ENCODE measurements at regions not wholly inside any gene's neighbourhood (a gene's known extent, or its start where the extent isn't known, plus 50 kb on each side); places are given as distances from the start of the nearest gene placed in this dataset.

DNA sequence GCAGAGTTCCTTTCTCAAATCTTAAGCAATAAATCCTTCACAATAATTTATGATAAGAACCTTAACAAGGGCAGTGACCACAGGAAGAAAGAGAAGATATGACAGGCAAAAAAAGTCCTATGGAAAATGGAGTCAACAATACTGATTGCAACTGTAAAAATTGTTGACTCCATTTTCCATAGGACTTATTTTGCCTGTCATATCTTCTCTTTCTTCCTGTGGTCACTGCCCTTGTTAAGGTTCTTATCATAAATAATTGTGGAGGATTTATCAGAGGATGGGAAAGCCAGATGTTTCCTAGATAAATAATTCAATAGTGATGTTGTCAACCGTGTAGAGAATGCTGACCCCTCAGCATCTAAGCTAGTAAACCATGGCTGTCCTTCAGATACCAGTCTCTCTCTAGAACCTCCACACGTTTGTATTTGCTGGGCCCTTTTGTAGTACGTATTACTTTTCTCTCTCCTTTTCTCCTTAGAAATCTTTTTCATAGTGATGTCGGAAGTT lies 172.6 kb upstream of the BET1 start:
- no peak for TF ChIP-seq TAF1 (IDR thresholded peaks at IDR 0.05; ENCODE audit: borderline replicate concordance, insufficient read depth, low read length)
- TF ChIP-seq POLR2AphosphoS5 (IDR thresholded peaks at IDR 0.05; ENCODE audit: low read depth, low read length) = no peak
- no peak for TF ChIP-seq FOXP2 (optimal IDR thresholded peaks at IDR 0.05; ENCODE audit: borderline replicate concordance, extremely low read depth, extremely low read length, insufficient read depth)
- TF ChIP-seq, protein P1, sequence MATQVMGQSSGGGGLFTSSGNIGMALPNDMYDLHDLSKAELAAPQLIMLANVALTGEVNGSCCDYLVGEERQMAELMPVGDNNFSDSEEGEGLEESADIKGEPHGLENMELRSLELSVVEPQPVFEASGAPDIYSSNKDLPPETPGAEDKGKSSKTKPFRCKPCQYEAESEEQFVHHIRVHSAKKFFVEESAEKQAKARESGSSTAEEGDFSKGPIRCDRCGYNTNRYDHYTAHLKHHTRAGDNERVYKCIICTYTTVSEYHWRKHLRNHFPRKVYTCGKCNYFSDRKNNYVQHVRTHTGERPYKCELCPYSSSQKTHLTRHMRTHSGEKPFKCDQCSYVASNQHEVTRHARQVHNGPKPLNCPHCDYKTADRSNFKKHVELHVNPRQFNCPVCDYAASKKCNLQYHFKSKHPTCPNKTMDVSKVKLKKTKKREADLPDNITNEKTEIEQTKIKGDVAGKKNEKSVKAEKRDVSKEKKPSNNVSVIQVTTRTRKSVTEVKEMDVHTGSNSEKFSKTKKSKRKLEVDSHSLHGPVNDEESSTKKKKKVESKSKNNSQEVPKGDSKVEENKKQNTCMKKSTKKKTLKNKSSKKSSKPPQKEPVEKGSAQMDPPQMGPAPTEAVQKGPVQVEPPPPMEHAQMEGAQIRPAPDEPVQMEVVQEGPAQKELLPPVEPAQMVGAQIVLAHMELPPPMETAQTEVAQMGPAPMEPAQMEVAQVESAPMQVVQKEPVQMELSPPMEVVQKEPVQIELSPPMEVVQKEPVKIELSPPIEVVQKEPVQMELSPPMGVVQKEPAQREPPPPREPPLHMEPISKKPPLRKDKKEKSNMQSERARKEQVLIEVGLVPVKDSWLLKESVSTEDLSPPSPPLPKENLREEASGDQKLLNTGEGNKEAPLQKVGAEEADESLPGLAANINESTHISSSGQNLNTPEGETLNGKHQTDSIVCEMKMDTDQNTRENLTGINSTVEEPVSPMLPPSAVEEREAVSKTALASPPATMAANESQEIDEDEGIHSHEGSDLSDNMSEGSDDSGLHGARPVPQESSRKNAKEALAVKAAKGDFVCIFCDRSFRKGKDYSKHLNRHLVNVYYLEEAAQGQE (IDR thresholded peaks at IDR 0.05; ENCODE audit: insufficient read depth in 1 of 2, low read depth in 2 of 2, low read length in 2 of 2) = no peak
- no peak for TF ChIP-seq SIN3A (IDR thresholded peaks at IDR 0.05; ENCODE audit: borderline replicate concordance, insufficient read depth, low read length)

GRCh38 chr7:94177441-94177840 lies 173.3 kb upstream of the BET1 start:
- no peak for TF ChIP-seq SIN3A (IDR thresholded peaks at IDR 0.05; ENCODE audit: borderline replicate concordance, insufficient read depth, low read length)
- no peak for TF ChIP-seq FOXP2 (optimal IDR thresholded peaks at IDR 0.05; ENCODE audit: borderline replicate concordance, extremely low read depth, extremely low read length, insufficient read depth)
- TF ChIP-seq POLR2AphosphoS5 (IDR thresholded peaks at IDR 0.05; ENCODE audit: low read depth, low read length) = no peak

DNA sequence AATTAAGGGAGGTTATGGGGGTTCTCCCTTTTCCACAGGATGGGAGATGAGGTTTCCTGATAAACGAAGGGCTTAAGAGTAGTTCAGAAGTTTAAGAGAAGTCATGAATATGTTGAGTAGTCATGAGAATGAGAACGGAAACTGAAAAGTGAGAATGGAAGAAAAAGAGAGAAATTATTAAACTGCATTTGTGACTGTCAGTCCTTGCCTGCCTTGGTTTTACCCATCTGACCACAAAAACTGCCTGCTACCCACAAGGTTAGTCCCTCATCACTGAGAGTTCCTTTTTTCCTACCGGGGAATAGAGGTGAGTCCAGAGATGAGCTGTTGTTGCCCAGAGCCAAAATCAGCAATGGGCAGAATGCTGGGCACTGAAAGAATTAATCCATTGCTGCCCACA lies 174.1 kb upstream of the BET1 start:
- TF ChIP-seq TAF1 (IDR thresholded peaks at IDR 0.05; ENCODE audit: borderline replicate concordance, insufficient read depth, low read length) (no peak), SIN3A (IDR thresholded peaks at IDR 0.05; ENCODE audit: borderline replicate concordance, insufficient read depth, low read length) (no peak), POLR2AphosphoS5 (IDR thresholded peaks at IDR 0.05; ENCODE audit: low read depth, low read length) (no peak), FOXP2 (optimal IDR thresholded peaks at IDR 0.05; ENCODE audit: borderline replicate concordance, extremely low read depth, extremely low read length, insufficient read depth) (no peak)
- TF ChIP-seq, protein P1 (IDR thresholded peaks at IDR 0.05; ENCODE audit: insufficient read depth in 1 of 2, low read depth in 2 of 2, low read length in 2 of 2) = no peak

GRCh38 chr7:94179466-94179865 lies 175.3 kb upstream of the BET1 start:
- TF ChIP-seq POLR2AphosphoS5 (IDR thresholded peaks at IDR 0.05; ENCODE audit: low read depth, low read length) (no peak), SIN3A (IDR thresholded peaks at IDR 0.05; ENCODE audit: borderline replicate concordance, insufficient read depth, low read length) (no peak), FOXP2 (optimal IDR thresholded peaks at IDR 0.05; ENCODE audit: borderline replicate concordance, extremely low read depth, extremely low read length, insufficient read depth) (no peak), TAF1 (IDR thresholded peaks at IDR 0.05; ENCODE audit: borderline replicate concordance, insufficient read depth, low read length) (no peak)
- TF ChIP-seq, protein P1 (IDR thresholded peaks at IDR 0.05; ENCODE audit: insufficient read depth in 1 of 2, low read depth in 2 of 2, low read length in 2 of 2) = no peak

DNA sequence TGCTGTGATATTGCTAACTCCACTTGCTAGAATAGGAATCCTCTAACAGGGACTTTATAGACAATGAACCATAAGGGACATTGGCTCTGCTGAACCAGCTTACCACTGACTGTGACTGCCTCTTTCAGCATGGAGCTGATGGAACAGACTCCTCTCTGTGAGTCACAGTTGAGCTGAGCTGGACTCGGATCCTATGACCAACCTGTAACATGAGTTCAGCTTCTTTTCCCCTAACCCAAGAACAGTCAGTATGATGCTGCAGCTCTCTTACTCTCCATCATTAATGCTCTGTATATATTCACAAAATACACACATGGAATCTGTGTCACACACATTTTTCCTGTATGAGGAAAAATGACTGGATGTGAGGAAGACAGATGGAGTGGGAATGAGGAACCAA lies 177.9 kb upstream of the BET1 start:
- TF ChIP-seq, protein P1 (IDR thresholded peaks at IDR 0.05; ENCODE audit: insufficient read depth in 1 of 2, low read depth in 2 of 2, low read length in 2 of 2) = no peak
- TF ChIP-seq TAF1 (IDR thresholded peaks at IDR 0.05; ENCODE audit: borderline replicate concordance, insufficient read depth, low read length) = no peak
- no peak for TF ChIP-seq POLR2AphosphoS5 (IDR thresholded peaks at IDR 0.05; ENCODE audit: low read depth, low read length)
- TF ChIP-seq SIN3A (IDR thresholded peaks at IDR 0.05; ENCODE audit: borderline replicate concordance, insufficient read depth, low read length) = no peak
- no peak for TF ChIP-seq FOXP2 (optimal IDR thresholded peaks at IDR 0.05; ENCODE audit: borderline replicate concordance, extremely low read depth, extremely low read length, insufficient read depth)

Measured in PFSK-1 (cell line).